ENCODE measurements at regions not wholly inside any gene's neighbourhood (a gene's known extent, or its start where the extent isn't known, plus 50 kb on each side); places are given as distances from the start of the nearest gene placed in this dataset.

DNA sequence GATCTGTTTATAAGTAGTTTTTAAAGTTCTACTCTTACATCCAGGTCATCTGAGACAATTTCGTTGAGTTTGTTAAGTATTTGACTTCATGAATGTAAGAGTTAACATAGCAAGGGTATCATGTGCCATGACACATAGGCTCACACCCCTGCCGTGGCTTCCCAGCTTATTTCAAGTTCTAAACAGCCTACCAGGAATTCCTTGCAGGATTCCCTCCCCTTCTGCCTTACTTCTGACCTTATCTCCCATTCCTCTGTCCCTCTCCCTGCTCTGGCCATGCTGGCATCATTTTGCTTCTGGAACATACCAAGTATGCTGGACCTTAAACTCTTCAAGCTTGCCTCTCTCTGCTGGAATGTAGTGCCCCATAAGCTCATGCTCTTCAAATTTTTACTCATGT lies 369.9 kb upstream of the PCDH7 start:
- H3K9me1 ChIP-seq (ENCODE audit: control insufficient read depth, extremely low read depth, insufficient read depth, low read length): no peaks in the 10 kb centered on the region
- dilution Hi-C loops (cut with MboI; ENCODE audit: extremely low pct_ligation_motif_present, low sequenced_read_pairs): no loop called here
- H3K4me1 ChIP-seq (ENCODE audit: control insufficient read depth, extremely low read depth, insufficient read depth, low read length): no peaks in the 10 kb centered on the region
- no peaks in the 10 kb centered on the region for H3K27me3 ChIP-seq (ENCODE audit: control insufficient read depth, extremely low read depth, insufficient read depth, low read length)
- no peaks in the 10 kb centered on the region for H3K36me3 ChIP-seq (ENCODE audit: control insufficient read depth in 2 of 2, extremely low read depth in 1 of 2, insufficient read depth in 2 of 2, low read length in 2 of 2)
- no peak for FAIRE-seq
- no peaks in the 10 kb centered on the region for H3K9me3 ChIP-seq (ENCODE audit: control insufficient read depth, low read depth, low read length)
- no peak overlapping the region for H2AFZ ChIP-seq (ENCODE audit: control insufficient read depth, low read length)
- no peak overlapping the region for H3K27ac ChIP-seq (ENCODE audit: control insufficient read depth, insufficient read depth, low read length)
- no peaks in the 10 kb centered on the region for H3K79me2 ChIP-seq (ENCODE audit: control insufficient read depth, insufficient read depth, low read length)
- TF ChIP-seq, protein P1, sequence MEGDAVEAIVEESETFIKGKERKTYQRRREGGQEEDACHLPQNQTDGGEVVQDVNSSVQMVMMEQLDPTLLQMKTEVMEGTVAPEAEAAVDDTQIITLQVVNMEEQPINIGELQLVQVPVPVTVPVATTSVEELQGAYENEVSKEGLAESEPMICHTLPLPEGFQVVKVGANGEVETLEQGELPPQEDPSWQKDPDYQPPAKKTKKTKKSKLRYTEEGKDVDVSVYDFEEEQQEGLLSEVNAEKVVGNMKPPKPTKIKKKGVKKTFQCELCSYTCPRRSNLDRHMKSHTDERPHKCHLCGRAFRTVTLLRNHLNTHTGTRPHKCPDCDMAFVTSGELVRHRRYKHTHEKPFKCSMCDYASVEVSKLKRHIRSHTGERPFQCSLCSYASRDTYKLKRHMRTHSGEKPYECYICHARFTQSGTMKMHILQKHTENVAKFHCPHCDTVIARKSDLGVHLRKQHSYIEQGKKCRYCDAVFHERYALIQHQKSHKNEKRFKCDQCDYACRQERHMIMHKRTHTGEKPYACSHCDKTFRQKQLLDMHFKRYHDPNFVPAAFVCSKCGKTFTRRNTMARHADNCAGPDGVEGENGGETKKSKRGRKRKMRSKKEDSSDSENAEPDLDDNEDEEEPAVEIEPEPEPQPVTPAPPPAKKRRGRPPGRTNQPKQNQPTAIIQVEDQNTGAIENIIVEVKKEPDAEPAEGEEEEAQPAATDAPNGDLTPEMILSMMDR (optimal IDR thresholded peaks at IDR 0.05 in 1 of 3, IDR thresholded peaks at IDR 0.05 in 1 of 3, conservative IDR thresholded peaks at IDR 0.05 in 1 of 3; ENCODE audit: extremely low read depth in 1 of 3, insufficient read depth in 2 of 3, low read length in 3 of 3): no peak
- no peak overlapping the region for H3K4me2 ChIP-seq (ENCODE audit: control insufficient read depth, extremely low read depth, insufficient read depth, low read depth, low read length)
- no peaks in the 10 kb centered on the region for H4K20me1 ChIP-seq (ENCODE audit: control insufficient read depth, extremely low read depth, insufficient read depth, low read length)
- no peak for DNase-seq (ENCODE audit: low read depth, low spot score)
- no peak overlapping the region for H3K9ac ChIP-seq (ENCODE audit: control insufficient read depth, extremely low read depth, insufficient read depth, low read length)
- no peak overlapping the region for H3K4me3 ChIP-seq (ENCODE audit: control insufficient read depth in 2 of 3, extremely low read depth in 1 of 3, insufficient read depth in 2 of 3, low read depth in 1 of 3, low read length in 3 of 3)

DNA sequence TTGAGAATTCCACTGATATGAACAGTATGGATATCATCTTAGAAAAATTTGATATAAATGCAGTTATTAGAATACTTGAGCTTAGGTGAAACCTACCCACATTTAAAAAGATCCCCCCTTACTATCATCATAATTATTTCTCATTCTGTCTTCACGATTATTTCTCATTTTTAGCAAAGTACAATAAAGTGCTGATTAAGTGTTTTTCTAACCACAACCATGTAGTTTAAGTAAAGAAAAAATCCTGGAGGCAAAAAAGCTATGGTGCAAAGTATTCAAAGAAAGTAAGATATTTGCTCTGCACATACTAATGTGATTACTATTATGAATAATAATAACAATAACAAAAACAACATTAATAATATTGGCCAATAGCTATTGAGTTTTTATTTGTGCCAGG lies 365.6 kb upstream of the PCDH7 start:
- Histone ChIP-seq H3K4me3 (ENCODE audit: control insufficient read depth in 2 of 3, extremely low read depth in 1 of 3, insufficient read depth in 2 of 3, low read depth in 1 of 3, low read length in 3 of 3) (no peak overlapping the region), H3K27me3 (ENCODE audit: control insufficient read depth, extremely low read depth, insufficient read depth, low read length) (no peaks in the 10 kb centered on the region), H3K4me1 (ENCODE audit: control insufficient read depth, extremely low read depth, insufficient read depth, low read length) (no peaks in the 10 kb centered on the region), H3K9me1 (ENCODE audit: control insufficient read depth, extremely low read depth, insufficient read depth, low read length) (no peaks in the 10 kb centered on the region), H2AFZ (ENCODE audit: control insufficient read depth, low read length) (no peak overlapping the region), H4K20me1 (ENCODE audit: control insufficient read depth, extremely low read depth, insufficient read depth, low read length) (no peaks in the 10 kb centered on the region), H3K9ac (ENCODE audit: control insufficient read depth, extremely low read depth, insufficient read depth, low read length) (no peak overlapping the region), H3K27ac (ENCODE audit: control insufficient read depth, insufficient read depth, low read length) (no peak overlapping the region), H3K4me2 (ENCODE audit: control insufficient read depth, extremely low read depth, insufficient read depth, low read depth, low read length) (no peak overlapping the region), H3K79me2 (ENCODE audit: control insufficient read depth, insufficient read depth, low read length) (no peaks in the 10 kb centered on the region), H3K9me3 (ENCODE audit: control insufficient read depth, low read depth, low read length) (no peaks in the 10 kb centered on the region), H3K36me3 (ENCODE audit: control insufficient read depth in 2 of 2, extremely low read depth in 1 of 2, insufficient read depth in 2 of 2, low read length in 2 of 2) (no peaks in the 10 kb centered on the region)
- DNase-seq (ENCODE audit: low read depth, low spot score) (no peak), FAIRE-seq (no peak)
- TF ChIP-seq, protein P1 (optimal IDR thresholded peaks at IDR 0.05 in 1 of 3, IDR thresholded peaks at IDR 0.05 in 1 of 3, conservative IDR thresholded peaks at IDR 0.05 in 1 of 3; ENCODE audit: extremely low read depth in 1 of 3, insufficient read depth in 2 of 3, low read length in 3 of 3): no peak
- TF ChIP-seq EZH2 (IDR thresholded peaks at IDR 0.05; ENCODE audit: low read length): no peak
- dilution Hi-C loops (cut with MboI; ENCODE audit: extremely low pct_ligation_motif_present, low sequenced_read_pairs): no loop called here

All from keratinocyte (primary cell).